ENCODE measurements at regions not wholly inside any gene's neighbourhood (a gene's known extent, or its start where the extent isn't known, plus 50 kb on each side); places are given as distances from the start of the nearest gene placed in this dataset.

DNA sequence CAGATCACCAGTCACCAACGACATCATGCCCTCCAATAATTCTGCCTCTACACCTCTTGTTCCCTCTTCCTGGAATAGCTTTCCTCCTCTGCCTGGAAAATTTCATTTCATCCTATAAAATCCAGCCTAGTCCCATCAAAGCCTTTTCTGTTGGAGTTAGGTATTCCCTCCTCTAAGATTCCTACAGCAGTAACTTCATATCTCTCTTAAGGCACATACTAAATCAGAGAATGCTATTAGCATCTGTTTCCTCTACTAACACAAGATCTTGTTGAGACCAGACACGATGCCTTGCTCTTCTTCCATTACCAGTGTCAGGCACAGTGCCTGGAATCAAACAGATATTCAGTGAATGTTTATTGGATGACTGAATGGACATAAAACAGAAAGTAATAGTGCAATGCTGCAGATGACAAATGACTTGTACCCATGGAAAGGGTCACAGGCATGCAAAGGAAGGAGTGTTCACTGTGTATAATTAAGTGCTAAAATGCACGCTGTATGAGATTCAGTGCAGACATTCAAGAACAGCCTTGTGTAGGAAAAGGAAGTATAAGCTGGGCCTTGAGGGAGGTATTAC, 342.0 kb upstream of the ACVR2A start:
- DNase-seq (ENCODE audit: low read depth), result no peak

DNA sequence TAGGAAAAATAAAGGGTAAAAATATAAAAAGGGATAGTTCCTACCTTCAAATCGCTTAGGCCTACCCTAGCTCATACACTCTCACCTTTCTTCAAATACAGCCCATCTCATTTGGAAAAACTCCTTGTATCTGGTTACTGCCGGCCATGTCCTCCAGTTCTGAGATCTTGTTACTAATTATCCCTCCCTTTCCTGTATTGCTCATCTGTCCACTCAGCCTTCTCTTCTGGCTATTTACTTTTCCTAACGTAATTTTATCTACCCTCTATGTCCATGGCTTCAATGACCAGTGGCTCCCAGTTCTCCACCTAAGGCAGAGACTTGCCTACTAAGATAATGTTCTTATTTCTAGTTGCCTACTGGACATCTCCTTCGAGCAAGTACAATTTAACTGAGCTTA, 342.9 kb upstream of the ACVR2A start:
- DNase-seq (ENCODE audit: low read depth), result no peak

DNA sequence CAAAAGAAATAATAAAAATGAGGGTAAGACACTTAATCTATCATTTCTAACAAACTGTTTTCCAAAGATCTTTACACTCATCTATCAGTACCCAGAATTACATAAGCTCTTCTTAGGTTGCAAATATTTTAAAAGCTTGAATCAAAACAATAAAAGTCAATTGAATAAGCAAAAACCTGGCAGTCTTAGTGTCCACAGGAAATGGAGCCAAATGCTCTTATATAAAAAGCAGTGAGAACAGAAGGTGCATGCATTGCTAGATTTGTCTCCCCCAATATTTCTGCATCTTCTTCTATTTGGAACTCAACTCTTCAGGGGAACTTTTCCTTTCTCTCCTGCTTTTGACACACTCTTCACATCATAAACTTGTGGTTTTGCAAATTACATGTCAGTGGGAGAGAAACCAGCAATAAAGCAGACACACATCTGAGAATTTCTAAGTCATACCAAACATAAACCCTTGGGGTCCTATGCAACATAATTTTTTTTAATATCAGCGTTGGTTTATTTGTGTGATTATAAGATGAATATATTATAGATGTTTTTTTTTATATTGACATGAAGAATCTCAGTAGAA, 343.9 kb upstream of the ACVR2A start:
- DNase-seq (ENCODE audit: low read depth), result no peak

DNA sequence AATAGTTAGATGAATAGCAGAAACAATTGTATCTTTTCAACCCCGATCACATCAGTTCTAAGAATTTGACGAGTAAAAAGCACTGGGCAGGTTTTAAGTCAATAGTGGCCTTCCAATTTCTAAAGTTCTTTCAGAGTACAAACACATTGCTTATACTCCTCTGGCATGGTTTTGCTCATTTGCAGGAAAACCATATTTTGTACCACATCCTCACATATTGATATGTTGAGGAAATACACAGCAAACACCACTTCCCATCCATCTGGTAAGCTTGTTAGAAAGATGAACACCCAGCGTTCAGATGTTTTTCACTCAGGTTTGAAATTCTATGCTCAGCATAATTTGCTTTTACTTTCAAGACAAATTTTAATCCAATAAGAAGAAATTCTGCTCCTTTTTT, 344.6 kb upstream of the ACVR2A start:
- no peak for DNase-seq (ENCODE audit: low read depth)

DNA sequence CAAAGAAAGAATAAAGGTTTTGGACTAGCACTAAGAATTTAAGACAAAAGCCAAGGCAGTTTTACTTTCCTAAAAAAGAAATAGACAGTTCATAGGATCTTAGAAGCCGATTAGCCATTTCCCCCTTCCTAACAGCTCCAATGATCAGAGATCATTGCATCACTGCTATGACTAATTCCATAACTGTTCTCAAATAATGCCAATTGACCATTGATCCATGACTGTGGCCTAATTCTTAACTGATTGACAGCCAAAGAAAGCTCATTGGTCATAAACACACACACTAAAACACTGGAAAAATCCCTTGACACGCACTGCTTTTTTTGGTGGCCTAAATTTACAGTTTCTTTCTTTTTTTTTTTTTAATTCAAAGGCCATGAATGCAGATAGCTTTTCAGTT, 345.0 kb upstream of the ACVR2A start:
- DNase-seq (ENCODE audit: low read depth), result no peak

DNA sequence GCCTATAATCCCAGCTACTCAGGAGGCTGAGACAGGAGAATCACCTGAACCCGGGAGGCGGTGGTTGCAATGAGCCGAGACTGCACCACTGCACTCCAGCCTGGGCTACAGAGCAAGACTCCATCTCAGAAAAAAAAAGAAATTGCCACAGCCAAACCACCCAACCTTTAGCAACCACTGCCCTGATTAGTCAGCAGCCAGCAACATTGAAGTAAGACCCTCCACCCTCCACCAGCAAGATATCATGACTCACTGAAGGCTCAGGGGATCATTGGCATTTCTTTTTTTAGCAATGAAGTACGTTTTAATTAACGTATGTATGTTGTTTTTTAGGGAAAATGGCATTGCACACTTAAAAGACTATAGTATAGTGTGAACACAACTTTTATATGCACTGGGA, 349.1 kb upstream of the ACVR2A start:
- DNase-seq (ENCODE audit: low read depth), result no peak

DNA sequence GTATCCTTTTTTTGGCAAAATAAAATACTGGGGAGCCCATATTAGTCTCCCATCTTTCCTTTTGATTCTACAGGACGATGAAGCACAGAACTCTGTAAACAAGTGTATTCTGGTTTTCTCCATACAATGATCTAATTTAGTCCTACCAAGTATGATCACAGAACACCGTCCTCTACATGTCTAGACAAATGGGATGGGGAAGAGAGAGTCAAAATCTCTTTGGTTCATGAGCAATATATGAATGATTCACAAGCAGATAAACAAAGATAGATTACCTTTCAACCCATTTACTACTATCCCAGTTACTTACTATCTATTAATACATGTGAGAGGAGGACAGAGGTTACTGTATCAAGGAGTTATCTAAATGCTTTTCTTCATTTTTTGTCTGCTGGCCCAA, 352.4 kb upstream of the ACVR2A start:
- DNase-seq (ENCODE audit: low read depth), result no peak

DNA sequence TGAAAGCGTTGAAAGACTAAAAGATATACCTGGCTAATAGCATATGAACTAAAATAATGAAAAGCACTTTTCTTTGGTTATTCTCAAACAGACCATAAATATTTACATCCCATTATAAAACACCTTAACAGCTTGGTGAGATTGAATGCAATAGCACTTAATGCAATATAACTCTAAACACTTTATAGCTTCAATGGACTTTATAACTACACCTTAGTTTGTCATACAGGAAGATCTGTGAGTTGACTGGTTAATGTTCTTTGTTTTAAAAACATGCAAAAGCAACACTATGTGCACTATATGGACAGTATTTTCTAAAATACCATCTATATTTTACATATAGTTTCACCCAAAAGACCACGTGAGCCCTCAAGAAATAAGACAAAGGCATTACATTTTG, 353.3 kb upstream of the ACVR2A start:
- no peak for DNase-seq (ENCODE audit: low read depth)

DNA sequence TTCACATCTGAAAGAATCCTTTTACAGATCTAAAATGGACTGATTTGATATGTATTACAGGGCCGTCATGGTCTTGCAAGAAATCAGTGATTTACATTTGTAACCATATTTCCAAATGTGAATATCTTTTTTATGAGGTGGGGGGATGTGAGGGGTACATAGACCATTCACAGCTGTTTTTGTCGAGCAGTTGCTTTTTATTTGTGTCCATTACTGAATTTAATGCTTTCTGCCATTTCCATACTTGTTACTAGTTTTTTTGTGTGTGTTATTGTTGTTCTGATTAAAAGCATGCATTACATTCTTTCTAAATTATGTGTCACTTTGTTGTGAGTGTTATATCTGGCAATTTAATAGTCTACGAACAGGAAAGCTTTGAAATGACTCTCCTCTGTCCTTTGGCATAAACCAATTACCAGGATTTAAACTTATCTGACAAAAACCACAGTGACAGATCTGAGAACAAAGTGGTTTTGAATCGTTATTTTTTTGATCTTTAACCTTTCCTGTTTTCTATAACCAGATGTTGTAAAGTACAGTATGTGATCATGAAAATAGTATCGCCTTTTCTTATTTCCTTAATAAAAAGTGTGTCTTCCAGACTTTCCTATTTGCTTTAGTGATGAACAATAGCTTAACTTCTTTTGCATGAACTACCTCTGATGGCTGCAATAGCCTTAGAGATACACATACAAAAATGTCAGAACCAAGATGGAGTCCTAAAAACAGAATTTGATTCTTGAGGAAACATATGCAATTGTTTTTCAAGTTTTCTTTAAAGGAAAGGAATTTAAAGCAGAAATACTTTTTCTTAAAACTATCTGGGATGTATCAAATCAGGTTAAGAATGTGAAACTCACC, 354.2 kb upstream of the ACVR2A start:
- DNase-seq (ENCODE audit: low read depth), result no peak

DNA sequence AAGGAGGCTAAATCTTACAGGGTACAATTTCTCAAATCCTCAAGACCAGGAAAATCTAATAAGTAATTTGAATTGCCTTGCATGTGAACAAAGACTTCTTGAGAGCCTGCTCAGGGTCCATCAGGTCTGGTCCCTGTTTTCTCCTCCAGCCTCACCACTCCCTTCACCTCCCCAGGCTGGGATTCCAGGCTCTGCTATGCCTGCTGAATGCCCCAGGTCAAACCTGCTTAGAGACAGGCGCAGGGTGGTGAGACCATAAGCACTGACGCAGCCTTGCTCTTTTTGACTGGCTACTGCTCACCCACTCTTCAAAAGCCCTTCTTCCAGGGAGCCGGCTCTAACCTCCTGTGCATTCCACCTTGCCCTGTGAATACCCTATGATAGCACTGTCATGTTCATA, 356.4 kb upstream of the ACVR2A start:
- DNase-seq (ENCODE audit: low read depth), result no peak

DNA sequence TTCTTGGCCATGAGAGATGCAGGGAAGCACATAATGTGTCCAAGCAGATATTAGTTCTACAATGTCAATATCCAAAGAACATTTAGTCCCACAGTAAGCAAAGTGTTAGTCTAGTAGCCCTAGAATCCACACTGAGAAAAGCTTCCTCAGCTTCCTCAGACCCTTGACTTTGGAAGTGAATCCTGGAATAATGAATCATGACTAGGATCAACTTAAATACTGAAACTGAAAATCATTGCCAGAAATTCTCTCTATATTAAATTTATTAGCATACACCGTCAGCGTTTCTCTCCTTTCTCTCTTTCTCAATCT, 356.9 kb upstream of the ACVR2A start:
- DNase-seq (ENCODE audit: low read depth), result no peak

DNA sequence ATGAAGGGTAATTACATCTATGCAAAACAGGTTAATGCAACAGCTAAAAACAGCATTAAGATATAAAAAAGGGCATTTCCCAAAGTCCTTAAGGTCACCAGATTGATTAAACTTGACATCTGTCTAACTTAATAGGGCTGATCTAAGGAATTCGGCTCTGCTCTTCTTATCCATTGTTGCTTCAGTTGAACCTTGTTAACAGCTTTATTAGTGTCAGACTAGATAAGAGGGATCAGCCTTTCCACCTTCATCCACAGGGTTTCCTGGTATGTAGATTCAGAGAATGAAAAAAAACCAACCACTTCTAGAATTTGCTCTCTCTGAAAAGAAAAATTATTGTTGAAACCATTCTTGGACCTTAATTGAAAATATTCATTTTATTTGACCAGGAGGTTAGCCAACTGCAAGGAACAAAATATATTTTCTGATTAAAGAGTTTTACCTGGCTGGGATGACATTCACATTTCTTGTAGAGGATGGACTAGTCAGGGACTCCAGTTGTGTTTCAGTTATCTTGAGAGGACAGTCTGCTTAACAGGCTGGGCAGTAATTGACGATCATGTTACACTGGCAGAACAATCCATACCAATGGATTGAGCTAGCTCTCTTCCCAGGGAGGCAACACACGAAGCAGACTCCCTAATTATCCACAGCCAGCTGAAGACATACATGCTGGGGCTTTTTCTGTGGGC, 357.4 kb upstream of the ACVR2A start:
- DNase-seq (ENCODE audit: low read depth), result no peak

DNA sequence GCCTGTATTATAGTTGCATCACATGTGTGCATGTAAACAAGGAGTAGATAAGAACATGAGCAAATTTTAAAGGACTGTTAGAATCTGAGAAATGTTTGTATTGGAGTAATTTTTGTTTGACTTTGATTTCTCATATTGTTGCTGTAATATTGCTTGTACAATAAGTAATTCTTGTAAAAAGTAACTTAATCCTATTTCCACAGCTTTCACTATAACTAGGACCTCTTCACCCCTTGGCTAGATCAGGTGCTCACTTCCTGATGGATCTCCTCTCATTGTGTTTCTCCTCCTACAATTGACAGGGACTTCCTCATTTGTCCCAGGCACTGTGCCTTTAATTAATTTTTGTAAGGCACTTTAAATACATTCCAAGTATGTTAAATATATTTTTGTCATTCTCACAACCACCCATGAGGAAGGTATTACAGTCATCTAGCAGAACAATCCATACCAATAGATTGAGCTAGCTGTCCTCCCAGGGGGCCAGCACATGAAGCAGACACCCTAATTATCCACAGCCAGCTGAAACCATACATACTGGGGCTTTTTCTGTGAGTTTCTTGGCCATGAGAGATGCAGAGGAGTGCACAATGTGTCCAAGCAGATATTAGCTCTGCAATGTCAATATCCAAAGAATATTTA, 359.5 kb upstream of the ACVR2A start:
- no peak for DNase-seq (ENCODE audit: low read depth)

DNA sequence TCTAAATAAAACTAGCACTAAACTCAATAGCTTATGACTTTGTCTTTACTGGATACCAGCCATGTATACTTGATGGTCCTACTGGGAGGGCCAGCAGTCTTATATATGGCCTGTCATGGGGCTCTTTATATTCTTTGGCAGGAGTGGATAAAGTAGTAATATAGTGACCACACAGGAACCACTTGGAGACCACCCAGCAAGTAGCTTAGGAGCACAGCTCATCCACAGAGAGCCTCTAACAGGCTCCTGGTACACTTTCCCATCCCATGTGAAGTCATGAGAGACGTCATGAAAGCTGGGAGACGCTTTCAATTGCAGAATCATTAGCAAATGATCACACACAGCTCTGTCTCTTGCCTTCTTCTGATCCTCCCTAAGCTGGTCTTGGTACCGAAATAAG, 360.9 kb upstream of the ACVR2A start:
- no peak for DNase-seq (ENCODE audit: low read depth)

DNA sequence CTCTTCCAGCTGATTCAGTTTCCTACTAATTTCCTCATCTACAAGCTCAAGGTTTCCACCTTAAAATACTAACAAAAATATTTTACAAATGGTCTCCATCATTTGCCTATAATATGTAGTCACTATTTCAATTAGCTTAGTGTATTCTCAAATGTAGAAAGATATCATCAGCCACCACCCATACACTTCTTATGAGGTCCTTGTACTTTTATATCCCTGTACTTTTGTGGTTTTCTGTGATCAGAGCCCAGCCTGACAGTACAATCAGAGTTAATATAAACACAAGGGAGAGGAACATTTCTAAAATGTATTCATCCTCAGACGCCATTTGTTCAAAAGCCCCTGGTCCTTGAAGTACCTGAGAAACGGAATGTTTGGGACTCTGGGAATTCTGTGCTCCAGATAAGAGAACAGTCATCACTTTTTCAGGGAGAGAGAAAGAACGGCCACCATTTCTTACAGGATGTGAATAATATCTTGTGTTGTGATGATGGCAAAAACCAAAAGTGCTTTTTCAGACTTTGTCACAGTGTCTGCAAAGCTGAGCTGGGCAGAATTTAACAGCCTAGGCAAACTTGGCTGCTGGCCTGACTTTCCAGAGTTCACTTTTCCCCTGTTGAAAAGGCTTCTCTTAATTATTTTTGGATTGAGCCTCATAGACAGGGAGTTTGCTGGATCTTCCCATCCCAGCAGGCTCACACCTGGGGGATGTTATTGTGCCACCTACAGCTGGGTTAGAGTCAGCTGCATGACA, 361.7 kb upstream of the ACVR2A start:
- DNase-seq (ENCODE audit: low read depth), result no peak

DNA sequence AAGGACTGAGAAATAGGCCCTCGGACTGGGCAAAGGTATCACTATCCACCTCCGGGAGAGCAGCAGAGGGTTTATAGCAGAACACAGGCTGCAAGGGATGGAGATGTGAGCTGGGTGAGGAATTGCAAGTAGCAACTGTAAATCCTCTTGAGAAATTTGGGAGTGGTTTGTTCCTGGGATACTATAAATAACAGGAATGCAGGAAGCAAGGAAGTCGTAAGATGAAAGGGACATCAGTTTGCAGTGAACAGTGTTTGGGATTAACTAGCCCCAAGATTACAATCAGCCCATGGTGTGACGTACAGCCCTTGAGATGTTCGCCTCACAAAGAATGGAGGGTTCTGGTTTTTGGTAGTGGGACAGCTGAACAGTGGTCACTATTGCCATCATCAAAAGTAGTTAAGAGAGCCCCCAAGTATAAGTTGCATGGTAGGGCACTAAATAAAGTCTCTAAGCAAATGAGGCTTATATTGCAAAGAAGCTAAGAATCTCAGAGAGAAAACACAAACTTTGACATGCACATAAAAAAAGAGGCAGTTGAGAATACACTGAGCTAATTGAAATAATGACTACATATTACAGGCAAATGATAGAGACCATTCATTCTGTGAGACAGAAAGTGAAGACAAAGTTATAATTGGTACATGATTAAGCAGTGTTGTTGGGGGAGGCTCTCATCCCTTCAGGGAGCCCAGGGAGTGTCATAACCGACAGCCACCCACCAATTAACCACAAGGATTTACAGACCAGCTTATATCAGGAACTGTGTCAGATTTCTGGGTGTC, 362.5 kb upstream of the ACVR2A start:
- DNase-seq (ENCODE audit: low read depth), result no peak

DNA sequence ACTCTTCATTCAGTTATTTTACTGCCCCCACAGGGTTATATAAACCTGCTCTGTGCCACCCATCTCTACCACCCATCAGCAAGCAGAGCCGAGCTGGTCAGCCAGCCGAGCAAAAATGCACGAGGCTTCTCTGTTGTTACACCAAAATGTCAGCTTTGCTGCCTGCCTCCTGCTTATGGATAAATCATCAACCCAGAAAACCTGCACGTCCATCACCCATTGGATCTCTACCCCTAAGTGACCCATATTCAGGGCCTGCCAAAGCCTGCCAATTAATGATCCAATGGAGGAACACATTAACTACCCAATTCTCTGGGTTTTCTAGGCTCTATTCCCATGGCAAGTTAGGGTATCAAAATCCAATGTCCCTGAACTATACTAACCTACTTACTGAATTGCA, 365.5 kb upstream of the ACVR2A start:
- no peak for DNase-seq (ENCODE audit: low read depth)

DNA sequence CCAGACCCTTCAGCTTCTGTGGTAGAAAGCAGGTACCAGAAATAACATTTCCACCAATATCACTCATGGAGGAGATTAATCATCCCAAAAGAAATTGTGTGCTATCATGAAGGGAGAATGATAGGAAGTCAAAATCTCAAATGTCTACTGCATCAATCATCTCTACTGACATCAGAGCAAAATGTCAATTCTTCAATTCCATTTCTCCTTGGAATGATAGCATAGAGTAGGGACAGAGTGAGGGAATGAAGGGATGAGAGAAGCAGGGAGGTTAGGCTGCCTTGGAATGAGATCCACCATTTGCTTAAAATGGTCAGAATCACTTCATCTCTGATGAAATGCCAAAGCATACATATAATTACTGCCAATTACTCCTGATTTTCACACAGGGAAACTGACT, 371.8 kb upstream of the ACVR2A start:
- no peak for DNase-seq (ENCODE audit: low read depth)

DNA sequence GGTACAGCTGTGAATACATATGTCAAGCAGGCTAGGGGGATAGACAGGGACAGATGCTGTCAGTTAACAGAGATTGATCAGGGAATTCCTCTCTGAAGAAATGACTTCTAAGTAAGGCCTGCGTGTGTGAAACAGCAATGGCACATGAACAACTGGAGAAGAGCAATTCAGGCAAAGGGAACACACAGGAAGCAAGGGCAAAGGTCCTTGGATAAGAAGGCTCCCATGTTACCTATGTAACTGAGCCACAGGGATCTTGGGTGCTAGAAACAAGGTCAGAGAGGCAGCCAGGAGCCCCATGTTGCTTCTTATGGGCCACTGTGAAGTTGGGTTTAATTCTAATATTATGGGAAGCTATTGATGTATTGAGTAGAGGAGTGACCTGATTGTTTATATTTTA, 373.7 kb upstream of the ACVR2A start:
- no peak for DNase-seq (ENCODE audit: low read depth)

DNA sequence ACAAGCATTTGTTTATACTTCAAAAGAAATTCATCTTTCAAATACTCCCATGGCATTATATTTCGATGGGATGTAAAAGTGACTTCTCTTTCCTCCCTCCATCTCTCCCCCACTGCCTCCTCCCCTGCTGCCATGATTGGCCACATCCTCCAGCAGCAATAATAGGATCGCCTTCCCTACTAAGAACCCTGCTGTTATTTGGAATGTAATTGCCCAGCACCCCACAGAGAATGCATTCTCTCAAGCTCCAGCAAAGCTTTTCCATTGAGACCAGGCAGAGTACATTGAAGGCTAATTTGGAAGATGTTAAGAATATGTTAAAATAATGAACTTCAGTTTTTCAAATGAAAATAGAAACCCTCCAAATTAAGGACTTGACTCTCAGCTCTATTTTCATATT, 375.4 kb upstream of the ACVR2A start:
- DNase-seq (ENCODE audit: low read depth), result no peak

DNA sequence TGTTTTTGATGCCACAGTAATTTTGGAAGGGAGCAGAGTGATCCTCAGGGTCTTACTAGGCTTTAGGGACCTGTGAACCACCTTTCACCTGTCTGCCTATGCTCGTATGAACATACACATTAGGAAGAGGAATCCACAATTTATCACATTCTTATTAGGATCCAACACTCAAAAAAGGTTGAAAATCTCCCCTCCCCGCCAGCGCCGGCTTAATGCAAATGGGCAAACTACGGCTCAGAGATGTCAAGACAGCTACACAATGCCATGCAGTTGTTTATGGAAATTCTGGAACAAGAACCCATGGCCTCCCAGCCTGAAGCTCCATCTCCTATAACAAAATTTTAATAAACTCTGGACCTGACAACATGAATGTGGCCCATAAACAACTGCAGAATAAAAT, 375.9 kb upstream of the ACVR2A start:
- DNase-seq (ENCODE audit: low read depth), result no peak

All from non-pigmented ciliary epithelial cell (primary cell).